Testis (tissue), 2 donors: ENCODE measurements at regions not wholly inside any gene's neighbourhood (a gene's known extent, or its start where the extent isn't known, plus 50 kb on each side); places are given as distances from the start of the nearest gene placed in this dataset.

Source experiments
- DNase-seq: peaks from one replicate; pipeline ENCODE4 v3.0.0-alpha.2; 2019
- H3K27ac ChIP-seq, 2 donors: fragments of 200-600 bp; sonication (generic); one replicate each; pipeline ENCODE4 v1.5.1; 2019
- H3K27me3 ChIP-seq: fragments of 200-600 bp; sonication (generic); one replicate; pipeline ENCODE4 v1.5.1; 2019
- H3K36me3 ChIP-seq: fragments of 200-600 bp; sonication (generic); one replicate; pipeline ENCODE4 v1.5.1; 2017; ENCODE audit warnings: low read depth; ENCODE audit errors: missing control alignments
- H3K4me1 ChIP-seq: fragments of 200-600 bp; sonication (generic); one replicate; pipeline ENCODE4 v1.5.1; 2019
- H3K4me3 ChIP-seq, 2 donors: fragments of 200-600 bp; sonication (generic); one replicate each; pipeline ENCODE4 v1.5.1; 2017 to 2019
- H3K9me3 ChIP-seq: fragments of 200-600 bp; sonication (generic); one replicate; pipeline ENCODE4 v1.5.1; 2017
- CTCF ChIP-seq, 3 experiments: fragments of 450-650 bp in 2 of 3; fragments of 200-600 bp in 1 of 3; sonication (generic) in 1 of 3; IDR thresholded peaks; one replicate each; pipeline ENCODE4 v1.5.1; 2016 to 2019; ENCODE audit warnings: antibody characterized with exemption in 3 of 3, mild to moderate bottlenecking in 2 of 3, moderate library complexity in 1 of 3
- POLR2A ChIP-seq: fragments of 450-650 bp; IDR thresholded peaks from one replicate; pipeline ENCODE4 v1.6.1; 2017; ENCODE audit warnings: antibody characterized with exemption, mild to moderate bottlenecking, moderate library complexity
- WGBS, 2 donors: methylation state at CpG; one replicate each; pipeline ENCODE4 v1.1.5; 2018; 5-methylcytosine and 5-hydroxymethylcytosine counted together
- intact Hi-C: fragments of 100-400 bp; cut with DNase I; formaldehyde crosslinking; loops from one replicate; pipeline ENCODE4 v1.15.1; 2023; ENCODE audit warnings: low total_unique reads

DNA sequence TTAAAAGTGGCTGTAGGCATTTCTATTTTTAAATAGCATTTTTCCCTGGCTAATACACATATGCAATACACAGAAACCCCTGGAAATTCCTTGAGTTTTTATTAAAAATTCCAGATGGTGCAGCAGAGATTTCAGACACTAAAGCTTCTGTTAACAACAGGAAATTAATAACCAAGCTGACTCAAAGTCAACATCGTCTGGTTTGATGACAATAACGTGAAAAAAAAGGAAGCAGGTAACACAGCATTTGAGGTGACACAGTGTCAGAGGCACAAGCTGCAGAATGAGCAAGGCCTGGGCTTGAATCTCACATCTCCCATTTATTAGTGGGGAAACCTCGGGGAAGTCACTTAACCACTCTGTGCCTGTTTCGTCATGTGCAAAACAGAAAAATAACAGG is 64.6 kb upstream of the GJB5 start:
- Histone ChIP-seq H3K36me3 (no peaks in the 10 kb centered on the region), H3K27me3 (no peaks in the 10 kb centered on the region), H3K9me3 (no peaks in the 10 kb centered on the region), H3K4me1 (no peaks in the 10 kb centered on the region), H3K27ac (no peak overlapping the region), H3K4me3 (no peak overlapping the region)
- no peak for DNase-seq
- 80 to 93% methylated on average over 4 of the region's 4 CpGs for WGBS, 2 donors
- intact Hi-C loops, result no loop called here
- no peak for TF ChIP-seq CTCF (IDR thresholded peaks at IDR 0.05)
- no peak for TF ChIP-seq POLR2A

DNA sequence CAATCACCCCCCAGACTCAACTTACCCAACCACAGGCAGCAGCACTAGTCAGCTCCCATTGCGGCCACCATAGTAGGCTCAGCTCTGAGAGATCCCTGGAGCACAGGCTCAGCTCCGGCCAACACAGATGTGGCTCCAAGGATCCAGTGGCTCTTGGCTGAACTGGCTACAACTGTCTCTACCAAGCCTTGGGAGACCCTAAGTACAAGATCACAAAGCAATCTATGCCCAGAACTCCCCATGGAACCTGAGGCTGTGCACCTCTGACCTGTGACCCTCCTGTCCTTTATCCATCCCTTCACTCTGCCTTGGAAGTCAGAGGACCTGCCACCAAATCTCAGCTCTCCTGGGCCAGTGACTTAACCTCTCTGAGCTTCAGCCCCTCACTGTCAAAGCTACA is 61.8 kb upstream of the GJB5 start:
- H3K9me3 ChIP-seq, result no peaks in the 10 kb centered on the region
- no peaks in the 10 kb centered on the region for H3K4me1 ChIP-seq
- H3K4me3 ChIP-seq, result no peak overlapping the region
- DNase-seq, result no peak
- 75 to 100% methylated on average over 1 to 2 of the region's 2 CpGs for WGBS, 2 donors
- no peak for TF ChIP-seq POLR2A
- TF ChIP-seq CTCF (IDR thresholded peaks at IDR 0.05), result no peak
- H3K27me3 ChIP-seq, result no peaks in the 10 kb centered on the region
- H3K27ac ChIP-seq, result no peak overlapping the region
- no peaks in the 10 kb centered on the region for H3K36me3 ChIP-seq
- intact Hi-C loops, result no loop called here

GRCh38 chr1:34694383-34694782 is 60.5 kb upstream of the GJB5 start:
- Histone ChIP-seq H3K4me1 (no peaks in the 10 kb centered on the region), H3K4me3 (no peak overlapping the region), H3K9me3 (no peaks in the 10 kb centered on the region), H3K27me3 (no peaks in the 10 kb centered on the region), H3K27ac (no peak overlapping the region), H3K36me3 (no peaks in the 10 kb centered on the region)
- DNase-seq, result no peak
- intact Hi-C loops, result no loop called here
- no peak for TF ChIP-seq POLR2A
- TF ChIP-seq CTCF (IDR thresholded peaks at IDR 0.05), result no peak
- WGBS, 2 donors, result 92 to 96% methylated on average over 3 of the region's 3 CpGs

DNA sequence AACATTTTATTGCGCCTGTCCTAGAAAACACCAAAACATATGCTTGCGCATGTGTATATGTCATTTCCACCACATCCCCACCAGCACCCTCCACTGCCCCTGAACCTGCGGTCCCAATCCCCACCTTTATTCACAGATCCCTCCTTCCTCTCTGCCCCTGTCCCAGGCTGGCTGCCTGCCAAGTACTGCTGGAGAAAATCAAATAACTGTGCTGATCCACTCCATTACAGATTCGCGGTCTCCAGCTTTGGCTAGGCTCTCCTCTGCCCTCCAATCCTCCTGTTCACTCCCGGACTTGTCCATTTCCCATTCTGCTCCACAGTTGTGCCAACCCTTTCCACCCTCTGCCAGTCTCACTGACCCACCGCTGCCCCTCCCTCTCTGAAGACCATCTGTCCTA is 59.3 kb upstream of the GJB5 start:
- Histone ChIP-seq H3K27ac (no peak overlapping the region), H3K4me1 (no peaks in the 10 kb centered on the region), H3K4me3 (no peak overlapping the region), H3K27me3 (no peaks in the 10 kb centered on the region), H3K9me3 (no peaks in the 10 kb centered on the region), H3K36me3 (no peaks in the 10 kb centered on the region)
- 89 to 92% methylated on average over 7 of the region's 7 CpGs for WGBS, 2 donors
- TF ChIP-seq CTCF (IDR thresholded peaks at IDR 0.05) (no peak), POLR2A (no peak)
- DNase-seq, result no peak
- intact Hi-C loops, result no loop called here

- 22 to 52% methylated on average over 2 of the region's 2 CpGs for WGBS, 2 donors
- DNase-seq, result no peak
- intact Hi-C loops, result no loop called here
- no peak for TF ChIP-seq CTCF (IDR thresholded peaks at IDR 0.05)
- TF ChIP-seq POLR2A, result no peak
- no peaks in the 10 kb centered on the region for H3K36me3 ChIP-seq
- no peak overlapping the region for H3K4me3 ChIP-seq
- no peak overlapping the region for H3K27ac ChIP-seq
- H3K4me1 ChIP-seq, result no peaks in the 10 kb centered on the region
- no peaks in the 10 kb centered on the region for H3K27me3 ChIP-seq
- H3K9me3 ChIP-seq, result no peaks in the 10 kb centered on the region
Observed at GRCh38 chr1:34696230-34696629, 58.6 kb upstream of the GJB5 start.
